ENCODE measurements at regions not wholly inside any gene's neighbourhood (a gene's known extent, or its start where the extent isn't known, plus 50 kb on each side); places are given as distances from the start of the nearest gene placed in this dataset.

GRCh38 chr11:70834984-70835560, 417.3 kb downstream of the SHANK2 start:
- DNase-seq: no peak

GRCh38 chr11:70836071-70836470, 416.3 kb downstream of the SHANK2 start:
- DNase-seq: no peak

- DNase-seq: no peak
Observed at GRCh38 chr11:70838198-70838597, 414.2 kb downstream of the SHANK2 start.

GRCh38 chr11:70839851-70840250, 412.5 kb downstream of the SHANK2 start:
- DNase-seq: no peak

GRCh38 chr11:70841264-70841663, 411.1 kb downstream of the SHANK2 start:
- no peak for DNase-seq

GRCh38 chr11:70842256-70842655, 410.1 kb downstream of the SHANK2 start:
- DNase-seq: no peak

- DNase-seq: no peak
Observed at GRCh38 chr11:70842701-70843100, 409.7 kb downstream of the SHANK2 start.

GRCh38 chr11:70843906-70844305, 408.5 kb downstream of the SHANK2 start:
- DNase-seq: no peak

- DNase-seq: no peak
Observed at GRCh38 chr11:70844387-70844786, 408.0 kb downstream of the SHANK2 start.

- no peak for DNase-seq
Observed at GRCh38 chr11:70845591-70846041, 406.8 kb downstream of the SHANK2 start.

GRCh38 chr11:70846781-70847655, 405.4 kb downstream of the SHANK2 start:
- no peak for DNase-seq

GRCh38 chr11:70848243-70848750, 404.1 kb downstream of the SHANK2 start:
- no peak for DNase-seq

GRCh38 chr11:70849031-70849430, 403.3 kb downstream of the SHANK2 start:
- DNase-seq: no peak

GRCh38 chr11:70851308-70851707, 401.1 kb downstream of the SHANK2 start:
- no peak for DNase-seq

GRCh38 chr11:70851907-70852306, 400.5 kb downstream of the SHANK2 start:
- no peak for DNase-seq

GRCh38 chr11:70853068-70853769, 399.2 kb downstream of the SHANK2 start:
- DNase-seq: no peak

- DNase-seq: no peak
Observed at GRCh38 chr11:70853770-70854108, 398.6 kb downstream of the SHANK2 start.

- no peak for DNase-seq
Observed at GRCh38 chr11:70854201-70854600, 398.2 kb downstream of the SHANK2 start.

- DNase-seq: no peak
Observed at GRCh38 chr11:70854901-70855556, 397.3 kb downstream of the SHANK2 start.

GRCh38 chr11:70857894-70858293, 394.5 kb downstream of the SHANK2 start:
- no peak for DNase-seq

GRCh38 chr11:70859180-70859579, 393.2 kb downstream of the SHANK2 start:
- DNase-seq: no peak

- DNase-seq: no peak
Observed at GRCh38 chr11:70860888-70861287, 391.5 kb downstream of the SHANK2 start.

GRCh38 chr11:70861559-70861958, 390.8 kb downstream of the SHANK2 start:
- DNase-seq: no peak

All from activated gamma-delta T cell (primary cell).